OCI-LY7 (cell line): ENCODE measurements at regions not wholly inside any gene's neighbourhood (a gene's known extent, or its start where the extent isn't known, plus 50 kb on each side); places are given as distances from the start of the nearest gene placed in this dataset.
"Not testable (repeated sequence)": the region's sequence is repeated elsewhere in the genome, so short reads cannot be mapped to it uniquely, and the experiment has no call there.

Source experiments
- BruUV-seq: library from RNA; stranded (reverse); fragments of 400-500 nt; replicated peaks from 2 replicates; lab custom pipeline; 2021; lab: Mats Ljungman, UMichigan
- CTCF ChIA-PET: fragments of 300-600 bp; sonication (Branson Sonifier 250); formaldehyde crosslinking; loops from one replicate; lab custom pipeline; 2022; ENCODE audit warnings: antibody characterized with exemption; ENCODE audit not compliant: unreplicated experiment; lab: Charles Lee
- POLR2A ChIA-PET: fragments of 300-600 bp; sonication (Branson Sonifier 250); formaldehyde crosslinking; loops from one replicate; lab custom pipeline; 2022; ENCODE audit warnings: antibody characterized with exemption; lab: Charles Lee
- DNase-seq: peaks from one replicate; pipeline ENCODE4 v3.0.0-alpha.2; 2015; ENCODE audit warnings: low spot score
- H2AFZ ChIP-seq: fragments of 200-600 bp; sonication (generic), shearing (Covaris generic); 2 replicates; pipeline ENCODE4 v1.6.1; 2014; ENCODE audit warnings: mild to moderate bottlenecking, antibody characterized with exemption, low read length, moderate library complexity
- H3K27ac ChIP-seq: fragments of 200-600 bp; sonication (generic); 2 replicates; pipeline ENCODE4 v1.5.1; 2014; ENCODE audit warnings: mixed run types, low read depth, mild to moderate bottlenecking, moderate library complexity, low read length, inconsistent platforms; ENCODE audit not compliant: poor library complexity, severe bottlenecking
- H3K36me3 ChIP-seq: fragments of 200-600 bp; sonication (generic); 2 replicates; pipeline ENCODE4 v1.6.1; 2014; ENCODE audit warnings: mild to moderate bottlenecking, antibody characterized with exemption, low read length, moderate library complexity, mixed read lengths; ENCODE audit not compliant: insufficient read depth
- H3K4me1 ChIP-seq: fragments of 200-600 bp; sonication (generic); 2 replicates; pipeline ENCODE4 v1.5.1; 2014; ENCODE audit warnings: mild to moderate bottlenecking, low read length; ENCODE audit not compliant: insufficient read depth, poor library complexity, severe bottlenecking
- H3K4me2 ChIP-seq: fragments of 200-600 bp; sonication (generic); 2 replicates; pipeline ENCODE4 v1.6.1; 2014; ENCODE audit warnings: mild to moderate bottlenecking, low read length
- H3K4me3 ChIP-seq: fragments of 200-600 bp; sonication (generic); 2 replicates; pipeline ENCODE4 v1.5.1; 2014; ENCODE audit warnings: mild to moderate bottlenecking, low read depth, low read length; ENCODE audit not compliant: poor library complexity, severe bottlenecking
- H3K79me2 ChIP-seq: fragments of 200-600 bp; sonication (generic); 2 replicates; pipeline ENCODE4 v1.6.1; 2016; ENCODE audit warnings: low read depth, mild to moderate bottlenecking, low read length, moderate library complexity, mixed read lengths; ENCODE audit not compliant: insufficient read depth
- H3K9me2 ChIP-seq: fragments of 200-600 bp; sonication (generic); 2 replicates; pipeline ENCODE4 v1.6.1; 2016; ENCODE audit warnings: mild to moderate bottlenecking, low read length, mixed read lengths; ENCODE audit not compliant: insufficient read depth
- H3K9me3 ChIP-seq: fragments of 200-600 bp; sonication (generic); 2 replicates; pipeline ENCODE4 v1.6.1; 2014; ENCODE audit warnings: mild to moderate bottlenecking, mixed run types, low read length, mixed read lengths
- H4K20me1 ChIP-seq: fragments of 200-600 bp; sonication (generic); 2 replicates; pipeline ENCODE4 v1.6.1; 2014; ENCODE audit warnings: mild to moderate bottlenecking, antibody characterized with exemption, low read length, moderate library complexity, mixed read lengths; ENCODE audit not compliant: insufficient read depth
- CTCF ChIP-seq: fragments of 200-600 bp; sonication (generic); conservative IDR thresholded peaks from 2 replicates; pipeline ENCODE4 v1.5.1; 2014; ENCODE audit warnings: mild to moderate bottlenecking, antibody characterized with exemption, low read length, moderate library complexity, mixed read lengths
- EZH2phosphoT487 ChIP-seq: fragments of 200-600 bp; sonication (generic); IDR thresholded peaks from 2 replicates; pipeline ENCODE4 v1.6.1; 2018; ENCODE audit warnings: low read depth, borderline replicate concordance, mild to moderate bottlenecking, mixed run types, antibody characterized with exemption, low read length, moderate library complexity, mixed read lengths
- intact Hi-C: fragments of 100-400 bp; cut with micrococcal nuclease; formaldehyde crosslinking; loops from one replicate; pipeline ENCODE4 v1.10.0; 2022; ENCODE audit not compliant: unreplicated experiment

DNA sequence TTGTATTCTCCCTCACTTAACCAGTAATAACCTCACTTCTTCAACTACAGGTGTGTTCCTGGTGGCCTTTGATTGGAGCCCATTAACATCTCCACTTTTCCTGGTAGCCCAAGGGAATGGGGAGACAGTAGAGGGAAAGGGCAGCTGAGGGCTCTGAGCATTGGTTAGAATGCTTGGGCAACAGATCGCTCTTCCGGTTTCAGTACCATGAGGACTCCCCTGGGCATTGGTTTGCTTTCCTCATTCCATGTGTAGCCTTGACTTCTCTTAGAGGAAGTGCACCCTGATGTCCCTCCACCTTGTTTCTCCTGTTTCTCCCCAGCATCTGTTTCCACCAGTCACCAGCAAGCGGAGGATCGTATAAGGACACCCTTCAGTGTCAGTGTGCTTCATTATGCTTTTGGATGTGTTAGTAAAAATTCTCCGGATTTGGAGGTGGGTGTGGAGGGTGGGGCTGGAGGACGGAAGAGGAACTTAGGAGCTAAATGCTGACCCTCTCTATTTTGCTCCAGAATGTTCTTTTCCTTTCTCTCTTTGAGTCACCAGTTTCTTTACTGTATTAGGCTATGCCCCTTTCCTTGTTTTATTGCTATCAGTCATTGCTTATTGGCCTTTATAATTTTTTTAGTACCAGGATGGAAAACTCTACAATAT, 50.6 kb upstream of the ZNG1B start:
- H3K9me3 ChIP-seq, intact Hi-C loops, BruUV-seq, H3K9me2 ChIP-seq, H2AFZ ChIP-seq, H3K4me1 ChIP-seq, H3K4me3 ChIP-seq, H3K79me2 ChIP-seq, H4K20me1 ChIP-seq, POLR2A ChIA-PET, CTCF ChIA-PET, H3K4me2 ChIP-seq, H3K36me3 ChIP-seq, H3K27ac ChIP-seq, DNase-seq: not testable (repeated sequence)

DNA sequence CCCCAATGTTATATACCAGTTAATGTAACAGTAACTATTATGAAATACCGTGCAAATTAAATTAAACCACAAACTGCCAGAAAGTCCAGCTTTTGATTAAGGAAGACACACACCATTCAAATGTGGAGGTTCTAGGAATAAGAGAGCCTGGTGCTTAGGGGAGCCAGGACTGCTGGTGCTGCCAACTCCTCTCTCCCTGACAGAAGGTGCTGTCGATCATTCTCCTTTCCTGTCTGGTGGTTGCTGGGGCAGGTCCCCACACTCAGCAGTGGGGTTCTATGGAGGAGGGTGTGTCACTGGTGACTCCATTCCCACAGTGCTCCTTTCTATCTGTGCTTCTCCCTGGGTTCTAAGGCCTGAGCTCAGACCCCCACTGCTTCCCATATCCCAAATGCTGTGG, 57.9 kb upstream of the ZNG1B start:
- intact Hi-C loops, BruUV-seq, CTCF ChIA-PET: not testable (repeated sequence)

DNA sequence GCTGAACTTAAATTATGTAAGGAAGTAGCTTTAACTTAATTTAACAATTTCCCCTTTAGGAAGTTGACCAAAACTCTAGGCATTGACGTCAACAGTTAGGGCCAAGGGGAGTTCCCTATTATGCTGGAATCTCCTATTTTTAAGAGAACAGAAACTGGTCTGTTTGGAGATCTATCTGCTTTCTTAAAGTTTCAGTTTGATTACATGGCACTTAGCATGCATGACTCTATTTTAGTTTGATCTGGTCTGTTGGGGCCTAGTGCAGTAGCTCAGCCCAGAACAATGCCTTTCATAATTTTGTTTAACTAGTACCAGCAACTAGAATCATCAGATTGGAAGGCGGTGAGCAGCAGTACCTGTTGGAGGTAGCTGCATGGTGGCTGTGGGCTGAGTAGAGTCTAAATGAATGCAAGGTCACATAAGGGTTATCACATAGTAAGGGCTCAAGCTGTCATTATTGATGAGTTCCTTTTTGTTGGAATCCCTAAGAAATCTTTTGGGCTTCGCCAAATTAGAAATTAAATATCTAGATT, 60.5 kb upstream of the ZNG1B start:
- no peaks in the 10 kb centered on the region for H3K79me2 ChIP-seq
- no peaks in the 10 kb centered on the region for H3K9me3 ChIP-seq
- no peak overlapping the region for H3K27ac ChIP-seq
- DNase-seq: no peak
- H3K9me2 ChIP-seq: no peaks in the 10 kb centered on the region
- no peaks in the 10 kb centered on the region for H3K36me3 ChIP-seq
- H3K4me2 ChIP-seq: no peak overlapping the region
- no peak overlapping the region for H2AFZ ChIP-seq
- TF ChIP-seq CTCF: no peak
- no peak for TF ChIP-seq EZH2phosphoT487
- no TSS peak for BruUV-seq
- intact Hi-C loops: no loop called here
- ChIA-PET CTCF (no interaction called here), POLR2A (interaction anchor here (0.9 kb wide), 1 partner anchor 236 kb away, joined by 4 read pairs; no protein-coding TSS in a partner anchor)
- H4K20me1 ChIP-seq: no peaks in the 10 kb centered on the region
- no peaks in the 10 kb centered on the region for H3K4me1 ChIP-seq
- H3K4me3 ChIP-seq: no peak overlapping the region

More for the DNA sequence above, 57.9 kb upstream of the ZNG1B start:
- DNase-seq, POLR2A ChIA-PET, H3K4me3 ChIP-seq, H2AFZ ChIP-seq, H3K27ac ChIP-seq, H3K36me3 ChIP-seq, H3K4me1 ChIP-seq, H3K9me3 ChIP-seq, H3K79me2 ChIP-seq, H3K4me2 ChIP-seq, H4K20me1 ChIP-seq, H3K9me2 ChIP-seq: not testable (repeated sequence)
